Fibroblast of lung (primary cell): ENCODE measurements at regions not wholly inside any gene's neighbourhood (a gene's known extent, or its start where the extent isn't known, plus 50 kb on each side); places are given as distances from the start of the nearest gene placed in this dataset.

ENCODE experiments used
- EZH2 ChIP-seq: IDR thresholded peaks from 2 replicates; pipeline ENCODE4 v1.5.1; 2012; ENCODE audit warnings: low read length, control low read depth, mild to moderate bottlenecking; ENCODE audit errors: missing control alignments
- TF ChIP-seq, protein P1 (sequence below), 2 donors: IDR thresholded peaks in 1 of 2; conservative IDR thresholded peaks in 1 of 2; 1 replicate in 1 of 2; 2 replicates in 1 of 2; pipeline ENCODE4 v1.5.1; 2011 to 2012; ENCODE audit warnings: low read length in 2 of 2, control low read depth in 1 of 2, inconsistent platforms in 1 of 2, low read depth in 1 of 2, mild to moderate bottlenecking in 1 of 2

DNA sequence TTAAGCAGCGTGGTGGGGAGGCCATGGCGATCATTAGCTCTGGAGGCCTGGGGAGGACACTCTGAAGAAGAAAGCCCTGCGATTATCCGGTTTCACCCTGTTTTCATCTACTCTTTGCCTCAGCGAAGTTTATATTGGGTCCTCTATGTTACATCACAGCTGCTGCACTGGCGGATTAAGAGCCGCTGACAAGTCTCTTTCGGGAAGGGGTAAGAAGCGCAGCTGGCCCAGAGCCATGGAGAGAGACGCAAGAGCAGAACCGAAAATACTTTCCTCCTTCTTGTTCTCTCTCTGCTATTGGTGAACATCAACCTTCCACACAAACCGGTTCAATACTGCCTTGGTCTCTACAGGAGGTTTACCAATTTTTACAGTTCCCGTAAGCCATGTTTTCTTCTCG is 291.5 kb downstream of the FAM72C start:
- TF ChIP-seq, protein P1, sequence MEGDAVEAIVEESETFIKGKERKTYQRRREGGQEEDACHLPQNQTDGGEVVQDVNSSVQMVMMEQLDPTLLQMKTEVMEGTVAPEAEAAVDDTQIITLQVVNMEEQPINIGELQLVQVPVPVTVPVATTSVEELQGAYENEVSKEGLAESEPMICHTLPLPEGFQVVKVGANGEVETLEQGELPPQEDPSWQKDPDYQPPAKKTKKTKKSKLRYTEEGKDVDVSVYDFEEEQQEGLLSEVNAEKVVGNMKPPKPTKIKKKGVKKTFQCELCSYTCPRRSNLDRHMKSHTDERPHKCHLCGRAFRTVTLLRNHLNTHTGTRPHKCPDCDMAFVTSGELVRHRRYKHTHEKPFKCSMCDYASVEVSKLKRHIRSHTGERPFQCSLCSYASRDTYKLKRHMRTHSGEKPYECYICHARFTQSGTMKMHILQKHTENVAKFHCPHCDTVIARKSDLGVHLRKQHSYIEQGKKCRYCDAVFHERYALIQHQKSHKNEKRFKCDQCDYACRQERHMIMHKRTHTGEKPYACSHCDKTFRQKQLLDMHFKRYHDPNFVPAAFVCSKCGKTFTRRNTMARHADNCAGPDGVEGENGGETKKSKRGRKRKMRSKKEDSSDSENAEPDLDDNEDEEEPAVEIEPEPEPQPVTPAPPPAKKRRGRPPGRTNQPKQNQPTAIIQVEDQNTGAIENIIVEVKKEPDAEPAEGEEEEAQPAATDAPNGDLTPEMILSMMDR (conservative IDR thresholded peaks at IDR 0.05 in 1 of 2, IDR thresholded peaks at IDR 0.05 in 1 of 2; ENCODE audit: low read depth in 1 of 2, low read length in 2 of 2), result no peak
- TF ChIP-seq EZH2, result no peak
